ENCODE measurements at regions not wholly inside any gene's neighbourhood (a gene's known extent, or its start where the extent isn't known, plus 50 kb on each side); places are given as distances from the start of the nearest gene placed in this dataset.

GRCh38 chr18:72086421-72086820, 457.7 kb downstream of the CBLN2 start:
- TF ChIP-seq, protein P1, sequence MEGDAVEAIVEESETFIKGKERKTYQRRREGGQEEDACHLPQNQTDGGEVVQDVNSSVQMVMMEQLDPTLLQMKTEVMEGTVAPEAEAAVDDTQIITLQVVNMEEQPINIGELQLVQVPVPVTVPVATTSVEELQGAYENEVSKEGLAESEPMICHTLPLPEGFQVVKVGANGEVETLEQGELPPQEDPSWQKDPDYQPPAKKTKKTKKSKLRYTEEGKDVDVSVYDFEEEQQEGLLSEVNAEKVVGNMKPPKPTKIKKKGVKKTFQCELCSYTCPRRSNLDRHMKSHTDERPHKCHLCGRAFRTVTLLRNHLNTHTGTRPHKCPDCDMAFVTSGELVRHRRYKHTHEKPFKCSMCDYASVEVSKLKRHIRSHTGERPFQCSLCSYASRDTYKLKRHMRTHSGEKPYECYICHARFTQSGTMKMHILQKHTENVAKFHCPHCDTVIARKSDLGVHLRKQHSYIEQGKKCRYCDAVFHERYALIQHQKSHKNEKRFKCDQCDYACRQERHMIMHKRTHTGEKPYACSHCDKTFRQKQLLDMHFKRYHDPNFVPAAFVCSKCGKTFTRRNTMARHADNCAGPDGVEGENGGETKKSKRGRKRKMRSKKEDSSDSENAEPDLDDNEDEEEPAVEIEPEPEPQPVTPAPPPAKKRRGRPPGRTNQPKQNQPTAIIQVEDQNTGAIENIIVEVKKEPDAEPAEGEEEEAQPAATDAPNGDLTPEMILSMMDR (IDR thresholded peaks at IDR 0.05), result no peak
- no peak for TF ChIP-seq POLR2A (IDR thresholded peaks at IDR 0.05)

All from uterus (tissue), 2 donors.